ENCODE measurements at regions not wholly inside any gene's neighbourhood (a gene's known extent, or its start where the extent isn't known, plus 50 kb on each side); places are given as distances from the start of the nearest gene placed in this dataset.

GRCh38 chr2:164164602-164165001 is 428.8 kb upstream of the FIGN start:
- no peak for DNase-seq

- DNase-seq, result no peak
Observed at GRCh38 chr2:164155558-164155957, 419.8 kb upstream of the FIGN start.

- no peak for DNase-seq
Observed at GRCh38 chr2:164151522-164151921, 415.7 kb upstream of the FIGN start.

GRCh38 chr2:164150604-164151003 is 414.8 kb upstream of the FIGN start:
- DNase-seq, result no peak

GRCh38 chr2:164146441-164146840 is 410.6 kb upstream of the FIGN start:
- DNase-seq, result no peak

GRCh38 chr2:164145093-164145987 is 409.5 kb upstream of the FIGN start:
- DNase-seq, result no peak

GRCh38 chr2:164143183-164143930 is 407.5 kb upstream of the FIGN start:
- no peak for DNase-seq

GRCh38 chr2:164142755-164143154 is 406.9 kb upstream of the FIGN start:
- DNase-seq, result no peak

GRCh38 chr2:164141271-164141670 is 405.5 kb upstream of the FIGN start:
- no peak for DNase-seq

GRCh38 chr2:164138750-164139149 is 402.9 kb upstream of the FIGN start:
- no peak for DNase-seq

GRCh38 chr2:164134336-164134735 is 398.5 kb upstream of the FIGN start:
- DNase-seq, result no peak

- DNase-seq, result no peak
Observed at GRCh38 chr2:164127971-164128527, 392.2 kb upstream of the FIGN start.

GRCh38 chr2:164126960-164127660 is 391.3 kb upstream of the FIGN start:
- DNase-seq, result no peak

- no peak for DNase-seq
Observed at GRCh38 chr2:164115806-164116205, 380.0 kb upstream of the FIGN start.

GRCh38 chr2:164114937-164115336 is 379.1 kb upstream of the FIGN start:
- DNase-seq, result no peak

GRCh38 chr2:164112105-164112504 is 376.3 kb upstream of the FIGN start:
- no peak for DNase-seq

GRCh38 chr2:164110515-164110914 is 374.7 kb upstream of the FIGN start:
- DNase-seq, result no peak

- DNase-seq, result no peak
Observed at GRCh38 chr2:164109006-164109405, 373.2 kb upstream of the FIGN start.

- DNase-seq, result no peak
Observed at GRCh38 chr2:164103271-164103670, 367.5 kb upstream of the FIGN start.

- DNase-seq, result no peak
Observed at GRCh38 chr2:164102366-164102765, 366.6 kb upstream of the FIGN start.

- no peak for DNase-seq
Observed at GRCh38 chr2:164091673-164092072, 355.9 kb upstream of the FIGN start.

GRCh38 chr2:164090533-164090932 is 354.7 kb upstream of the FIGN start:
- no peak for DNase-seq

- DNase-seq, result no peak
Observed at GRCh38 chr2:164084066-164084465, 348.3 kb upstream of the FIGN start.
